ENCODE measurements at regions not wholly inside any gene's neighbourhood (a gene's known extent, or its start where the extent isn't known, plus 50 kb on each side); places are given as distances from the start of the nearest gene placed in this dataset.

DNA sequence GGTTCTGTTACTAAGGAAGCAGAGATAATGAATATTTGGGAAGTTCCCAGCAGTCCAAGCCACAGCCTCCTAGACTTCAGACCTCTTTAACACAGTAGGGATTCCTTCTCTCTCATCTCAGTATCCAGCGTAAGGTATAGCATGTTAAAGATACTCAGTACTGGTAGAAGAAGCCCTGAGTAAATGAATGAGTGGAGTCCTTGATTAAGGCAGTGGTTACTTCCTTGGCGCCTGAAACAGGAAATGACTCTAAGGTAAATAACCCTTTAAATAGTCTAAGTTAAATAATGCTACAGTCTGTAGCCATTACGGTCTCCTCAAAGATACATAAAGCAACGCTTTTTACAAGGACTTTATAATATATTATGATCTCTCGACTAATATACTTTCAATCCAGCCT, 650.8 kb upstream of the MIR17HG start:
- TF ChIP-seq, protein P1, sequence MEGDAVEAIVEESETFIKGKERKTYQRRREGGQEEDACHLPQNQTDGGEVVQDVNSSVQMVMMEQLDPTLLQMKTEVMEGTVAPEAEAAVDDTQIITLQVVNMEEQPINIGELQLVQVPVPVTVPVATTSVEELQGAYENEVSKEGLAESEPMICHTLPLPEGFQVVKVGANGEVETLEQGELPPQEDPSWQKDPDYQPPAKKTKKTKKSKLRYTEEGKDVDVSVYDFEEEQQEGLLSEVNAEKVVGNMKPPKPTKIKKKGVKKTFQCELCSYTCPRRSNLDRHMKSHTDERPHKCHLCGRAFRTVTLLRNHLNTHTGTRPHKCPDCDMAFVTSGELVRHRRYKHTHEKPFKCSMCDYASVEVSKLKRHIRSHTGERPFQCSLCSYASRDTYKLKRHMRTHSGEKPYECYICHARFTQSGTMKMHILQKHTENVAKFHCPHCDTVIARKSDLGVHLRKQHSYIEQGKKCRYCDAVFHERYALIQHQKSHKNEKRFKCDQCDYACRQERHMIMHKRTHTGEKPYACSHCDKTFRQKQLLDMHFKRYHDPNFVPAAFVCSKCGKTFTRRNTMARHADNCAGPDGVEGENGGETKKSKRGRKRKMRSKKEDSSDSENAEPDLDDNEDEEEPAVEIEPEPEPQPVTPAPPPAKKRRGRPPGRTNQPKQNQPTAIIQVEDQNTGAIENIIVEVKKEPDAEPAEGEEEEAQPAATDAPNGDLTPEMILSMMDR (IDR thresholded peaks at IDR 0.05), result no peak
- no peak for TF ChIP-seq POLR2A (IDR thresholded peaks at IDR 0.05)
